Astrocyte (in vitro differentiated cells and primary cell): ENCODE measurements at regions not wholly inside any gene's neighbourhood (a gene's known extent, or its start where the extent isn't known, plus 50 kb on each side); places are given as distances from the start of the nearest gene placed in this dataset.

Source experiments
- DNase-seq: peaks from one replicate; pipeline ENCODE4 v3.0.0-alpha.2; 2010; ENCODE audit warnings: low read depth
- FAIRE-seq: peaks from 2 replicates; lab custom pipeline; 2011; peaks lifted over from hg19 to GRCh38; lab: Jason Lieb, UNC
- H2AFZ ChIP-seq: 2 replicates; pipeline ENCODE4 v1.6.0; 2012; ENCODE audit warnings: low read depth, low read length, inconsistent platforms
- H3K27ac ChIP-seq: 2 replicates; pipeline ENCODE4 v1.5.1; 2011; ENCODE audit warnings: low read depth, low read length, inconsistent platforms
- H3K27me3 ChIP-seq: 2 replicates; pipeline ENCODE4 v1.6.0; 2011; ENCODE audit warnings: low read length, inconsistent platforms; ENCODE audit not compliant: insufficient read depth
- H3K36me3 ChIP-seq: 2 replicates; pipeline ENCODE4 v1.5.1; 2011; ENCODE audit warnings: low read length, inconsistent platforms; ENCODE audit not compliant: insufficient read depth
- H3K4me1 ChIP-seq: 2 replicates; pipeline ENCODE4 v1.5.1; 2011; ENCODE audit warnings: low read length, inconsistent platforms; ENCODE audit not compliant: insufficient read depth
- H3K4me2 ChIP-seq: 2 replicates; pipeline ENCODE4 v1.6.0; 2012; ENCODE audit warnings: low read length, inconsistent platforms
- H3K4me3 ChIP-seq: 2 replicates; pipeline ENCODE4 v1.5.1; 2011; ENCODE audit warnings: low read depth, mild to moderate bottlenecking, low read length, inconsistent platforms; ENCODE audit not compliant: insufficient read depth
- H3K79me2 ChIP-seq: 2 replicates; pipeline ENCODE4 v1.6.0; 2012; ENCODE audit warnings: mild to moderate bottlenecking, low read length, inconsistent platforms; ENCODE audit not compliant: insufficient read depth
- H3K9ac ChIP-seq: 2 replicates; pipeline ENCODE4 v1.6.0; 2012; ENCODE audit warnings: mild to moderate bottlenecking, low read length, inconsistent platforms
- H3K9me3 ChIP-seq: 2 replicates; pipeline ENCODE4 v1.5.1; 2012; ENCODE audit warnings: low read depth, mild to moderate bottlenecking, low read length, inconsistent platforms; ENCODE audit not compliant: insufficient read depth
- H4K20me1 ChIP-seq: 2 replicates; pipeline ENCODE4 v1.6.0; 2012; ENCODE audit warnings: low read length, inconsistent platforms; ENCODE audit not compliant: insufficient read depth
- H3K27ac Mint-ChIP-seq: one replicate; pipeline ENCODE4 v1.8.0; 2021; ENCODE audit warnings: mild to moderate bottlenecking, mixed read lengths; ENCODE audit not compliant: unreplicated experiment
- H3K27me3 Mint-ChIP-seq: one replicate; pipeline ENCODE4 v1.8.0; 2021; ENCODE audit warnings: low read depth, mixed read lengths; ENCODE audit not compliant: unreplicated experiment
- H3K36me3 Mint-ChIP-seq: one replicate; pipeline ENCODE4 v1.8.0; 2021; ENCODE audit warnings: low read depth, mixed read lengths; ENCODE audit not compliant: unreplicated experiment
- H3K4me1 Mint-ChIP-seq: one replicate; pipeline ENCODE4 v1.8.0; 2021; ENCODE audit warnings: low read depth, mixed read lengths; ENCODE audit not compliant: unreplicated experiment
- H3K4me3 Mint-ChIP-seq: one replicate; pipeline ENCODE4 v1.8.0; 2021; ENCODE audit warnings: mild to moderate bottlenecking, moderate library complexity, mixed read lengths; ENCODE audit not compliant: unreplicated experiment
- H3K9me3 Mint-ChIP-seq: one replicate; pipeline ENCODE4 v1.8.0; 2021; ENCODE audit warnings: mild to moderate bottlenecking, mixed read lengths; ENCODE audit not compliant: unreplicated experiment
- EZH2 ChIP-seq: IDR thresholded peaks from 2 replicates; pipeline ENCODE4 v1.6.1; 2012; ENCODE audit warnings: mild to moderate bottlenecking, low read length, inconsistent platforms; ENCODE audit not compliant: insufficient read depth
- TF ChIP-seq, protein P1 (sequence below): IDR thresholded peaks from 2 replicates; pipeline ENCODE4 v1.5.1; 2011; ENCODE audit warnings: low read depth, mild to moderate bottlenecking, inconsistent platforms, low read length, moderate library complexity; ENCODE audit not compliant: insufficient read depth

DNA sequence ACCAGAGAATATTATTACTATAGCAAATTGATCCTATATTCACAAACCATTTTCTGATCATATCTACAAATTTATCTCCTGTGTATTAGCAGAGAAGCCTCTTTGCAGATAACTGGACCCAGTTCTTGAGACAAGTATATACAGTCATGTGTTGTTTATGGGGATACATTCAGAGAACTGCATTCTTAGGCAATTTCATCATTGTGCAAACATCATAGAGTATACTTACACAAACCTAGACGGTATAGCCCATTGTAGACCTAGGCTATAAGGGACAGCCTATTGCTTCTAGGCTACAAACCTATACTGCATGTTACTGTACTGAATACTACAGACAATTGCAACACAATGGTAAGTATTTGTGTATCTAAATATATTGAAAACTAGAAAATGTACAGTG lies 152.5 kb upstream of the SPANXN4 start:
- TF ChIP-seq, protein P1, sequence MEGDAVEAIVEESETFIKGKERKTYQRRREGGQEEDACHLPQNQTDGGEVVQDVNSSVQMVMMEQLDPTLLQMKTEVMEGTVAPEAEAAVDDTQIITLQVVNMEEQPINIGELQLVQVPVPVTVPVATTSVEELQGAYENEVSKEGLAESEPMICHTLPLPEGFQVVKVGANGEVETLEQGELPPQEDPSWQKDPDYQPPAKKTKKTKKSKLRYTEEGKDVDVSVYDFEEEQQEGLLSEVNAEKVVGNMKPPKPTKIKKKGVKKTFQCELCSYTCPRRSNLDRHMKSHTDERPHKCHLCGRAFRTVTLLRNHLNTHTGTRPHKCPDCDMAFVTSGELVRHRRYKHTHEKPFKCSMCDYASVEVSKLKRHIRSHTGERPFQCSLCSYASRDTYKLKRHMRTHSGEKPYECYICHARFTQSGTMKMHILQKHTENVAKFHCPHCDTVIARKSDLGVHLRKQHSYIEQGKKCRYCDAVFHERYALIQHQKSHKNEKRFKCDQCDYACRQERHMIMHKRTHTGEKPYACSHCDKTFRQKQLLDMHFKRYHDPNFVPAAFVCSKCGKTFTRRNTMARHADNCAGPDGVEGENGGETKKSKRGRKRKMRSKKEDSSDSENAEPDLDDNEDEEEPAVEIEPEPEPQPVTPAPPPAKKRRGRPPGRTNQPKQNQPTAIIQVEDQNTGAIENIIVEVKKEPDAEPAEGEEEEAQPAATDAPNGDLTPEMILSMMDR = no peak
- no peak for TF ChIP-seq EZH2
- H3K27me3 Mint-ChIP-seq = no peaks in the 10 kb centered on the region
- H3K27ac ChIP-seq = no peak overlapping the region
- H3K4me3 ChIP-seq = no peak overlapping the region
- DNase-seq = no peak
- H3K36me3 Mint-ChIP-seq = no peaks in the 10 kb centered on the region
- H3K9ac ChIP-seq = no peak overlapping the region
- H3K79me2 ChIP-seq = no peaks in the 10 kb centered on the region
- H2AFZ ChIP-seq = no peak overlapping the region
- no peaks in the 10 kb centered on the region for H3K4me1 ChIP-seq
- H3K4me1 Mint-ChIP-seq = no peaks in the 10 kb centered on the region
- H3K36me3 ChIP-seq = no peaks in the 10 kb centered on the region
- no peaks in the 10 kb centered on the region for H3K27me3 ChIP-seq
- peaks cover 1% of the 10 kb centered on the region for H3K9me3 Mint-ChIP-seq
- H3K4me2 ChIP-seq = no peak overlapping the region
- no peak overlapping the region for H3K4me3 Mint-ChIP-seq
- no peak overlapping the region for H3K27ac Mint-ChIP-seq
- H4K20me1 ChIP-seq = no peaks in the 10 kb centered on the region
- peak; percentile 90 for FAIRE-seq
- no peaks in the 10 kb centered on the region for H3K9me3 ChIP-seq

GRCh38 chrX:142884881-142885280 lies 140.8 kb upstream of the SPANXN4 start:
- Histone ChIP-seq H3K9me3 (no peaks in the 10 kb centered on the region), H3K4me2 (no peak overlapping the region), H3K79me2 (no peaks in the 10 kb centered on the region), H3K27me3 (no peaks in the 10 kb centered on the region), H3K9ac (no peak overlapping the region), H3K4me3 (no peak overlapping the region), H3K4me1 (no peaks in the 10 kb centered on the region), H2AFZ (no peak overlapping the region), H4K20me1 (no peaks in the 10 kb centered on the region), H3K27ac (no peak overlapping the region), H3K36me3 (no peaks in the 10 kb centered on the region)
- no peaks in the 10 kb centered on the region for H3K4me1 Mint-ChIP-seq
- H3K27ac Mint-ChIP-seq = no peak overlapping the region
- TF ChIP-seq, protein P1 = no peak
- no peak for TF ChIP-seq EZH2
- no peaks in the 10 kb centered on the region for H3K36me3 Mint-ChIP-seq
- no peak overlapping the region for H3K4me3 Mint-ChIP-seq
- DNase-seq (no peak), FAIRE-seq (no peak)
- no peaks in the 10 kb centered on the region for H3K9me3 Mint-ChIP-seq
- no peaks in the 10 kb centered on the region for H3K27me3 Mint-ChIP-seq

GRCh38 chrX:142891046-142891445 lies 134.7 kb upstream of the SPANXN4 start:
- TF ChIP-seq EZH2 = no peak
- TF ChIP-seq, protein P1 = no peak
- FAIRE-seq (no peak), DNase-seq (no peak)
- Mint-ChIP-seq H3K36me3 (no peaks in the 10 kb centered on the region), H3K4me3 (no peak overlapping the region), H3K27ac (no peak overlapping the region), H3K27me3 (no peaks in the 10 kb centered on the region), H3K9me3 (no peaks in the 10 kb centered on the region), H3K4me1 (no peaks in the 10 kb centered on the region)
- H3K27me3 ChIP-seq = no peaks in the 10 kb centered on the region
- no peak overlapping the region for H3K4me3 ChIP-seq
- H3K4me2 ChIP-seq = no peak overlapping the region
- no peaks in the 10 kb centered on the region for H4K20me1 ChIP-seq
- no peaks in the 10 kb centered on the region for H3K36me3 ChIP-seq
- no peaks in the 10 kb centered on the region for H3K4me1 ChIP-seq
- no peak overlapping the region for H3K9ac ChIP-seq
- H2AFZ ChIP-seq = no peak overlapping the region
- no peak overlapping the region for H3K27ac ChIP-seq
- H3K9me3 ChIP-seq = no peaks in the 10 kb centered on the region
- no peaks in the 10 kb centered on the region for H3K79me2 ChIP-seq
